Panc1 (cell line): ENCODE measurements at regions not wholly inside any gene's neighbourhood (a gene's known extent, or its start where the extent isn't known, plus 50 kb on each side); places are given as distances from the start of the nearest gene placed in this dataset.

Source experiments
- ATAC-seq: fragments of 200-7000 bp; cut with Tn5 transposase; 2 replicates; pipeline ENCODE4 v1.9.1; 2020; ENCODE audit warnings: mild to moderate bottlenecking, moderate library complexity
- BruUV-seq: library from RNA; stranded (reverse); fragments of 400-500 nt; replicated peaks from 2 replicates; lab custom pipeline; 2021; lab: Mats Ljungman, UMichigan
- CTCF ChIA-PET: fragments of 300-600 bp; sonication (Branson Sonifier 250); formaldehyde crosslinking; loops from one replicate; lab custom pipeline; 2022; ENCODE audit warnings: antibody characterized with exemption; lab: Charles Lee
- POLR2A ChIA-PET: fragments of 300-600 bp; sonication (Branson Sonifier 250); formaldehyde crosslinking; loops from one replicate; lab custom pipeline; 2022; ENCODE audit warnings: antibody characterized with exemption; lab: Charles Lee
- DNase-seq: peaks from one replicate; pipeline ENCODE4 v3.0.0-alpha.2; 2010; ENCODE audit warnings: low read depth, low spot score
- H3K27ac ChIP-seq: 2 replicates; pipeline ENCODE4 v1.5.1; 2011; ENCODE audit warnings: mild to moderate bottlenecking, low read length, inconsistent platforms
- H3K27me3 ChIP-seq: fragments of 200-500 bp; sonication (Bioruptor generic); 2 replicates; pipeline ENCODE4 v1.6.0; 2014; ENCODE audit warnings: low read length, inconsistent platforms; ENCODE audit not compliant: control insufficient read depth, insufficient read depth
- H3K36me3 ChIP-seq: fragments of 200-500 bp; sonication (Bioruptor generic); 2 replicates; pipeline ENCODE4 v1.5.1; 2014; ENCODE audit warnings: inconsistent platforms, mild to moderate bottlenecking, low read length, moderate library complexity; ENCODE audit not compliant: control insufficient read depth, insufficient read depth
- H3K4me1 ChIP-seq: 2 replicates; pipeline ENCODE4 v1.5.1; 2011; ENCODE audit warnings: inconsistent platforms, mild to moderate bottlenecking, low read length, moderate library complexity; ENCODE audit not compliant: control insufficient read depth, insufficient read depth
- H3K4me3 ChIP-seq, 2 experiments: 2 replicates each; pipeline ENCODE4 v1.5.1; 2011 to 2012; ENCODE audit warnings: low read depth in 2 of 2, low read length in 2 of 2, mild to moderate bottlenecking in 2 of 2, inconsistent platforms in 1 of 2, moderate library complexity in 1 of 2
- H3K9me3 ChIP-seq: fragments of 200-500 bp; sonication (Bioruptor generic); 2 replicates; pipeline ENCODE4 v1.5.1; 2014; ENCODE audit warnings: low read depth, mild to moderate bottlenecking, inconsistent platforms, low read length, moderate library complexity; ENCODE audit not compliant: control insufficient read depth, insufficient read depth
- POLR2AphosphoS5 ChIP-seq: IDR thresholded peaks from 2 replicates; pipeline ENCODE4 v1.6.1; 2012; ENCODE audit warnings: mild to moderate bottlenecking, low read depth, low read length, moderate library complexity
- SIN3A ChIP-seq: IDR thresholded peaks from 2 replicates; pipeline ENCODE4 v1.6.1; 2012; ENCODE audit warnings: low read depth, mild to moderate bottlenecking, low read length, moderate library complexity, borderline replicate concordance; ENCODE audit not compliant: insufficient read depth
- TCF7L2 ChIP-seq: IDR thresholded peaks from 2 replicates; pipeline ENCODE4 v1.6.1; 2011; ENCODE audit warnings: mild to moderate bottlenecking, low read depth, low read length, inconsistent platforms
- in situ Hi-C: cut with HindIII; loops from 2 replicates; pipeline ENCODE4 v1.10.0; 2016; ENCODE audit warnings: low sequenced_read_pairs, low pct_unique_long_range_greater_than_20kb
- intact Hi-C: fragments of 100-400 bp; cut with micrococcal nuclease; formaldehyde crosslinking; loops from one replicate; pipeline ENCODE4 v1.10.0; 2022; ENCODE audit not compliant: unreplicated experiment
- TF ChIP-seq, protein P1 (sequence below): fragments of 450-650 bp; IDR thresholded peaks from 2 replicates; pipeline ENCODE4 v1.5.1; 2017; ENCODE audit warnings: mild to moderate bottlenecking
- TF ChIP-seq, protein P2 (sequence below), 2 experiments: IDR thresholded peaks; 2 replicates each; pipeline ENCODE4 v1.6.1; 2011 to 2012; ENCODE audit warnings: low read depth in 2 of 2, control low read depth in 1 of 2, low read length in 1 of 2, mild to moderate bottlenecking in 1 of 2, moderate library complexity in 1 of 2; ENCODE audit not compliant: insufficient read depth in 1 of 2

DNA sequence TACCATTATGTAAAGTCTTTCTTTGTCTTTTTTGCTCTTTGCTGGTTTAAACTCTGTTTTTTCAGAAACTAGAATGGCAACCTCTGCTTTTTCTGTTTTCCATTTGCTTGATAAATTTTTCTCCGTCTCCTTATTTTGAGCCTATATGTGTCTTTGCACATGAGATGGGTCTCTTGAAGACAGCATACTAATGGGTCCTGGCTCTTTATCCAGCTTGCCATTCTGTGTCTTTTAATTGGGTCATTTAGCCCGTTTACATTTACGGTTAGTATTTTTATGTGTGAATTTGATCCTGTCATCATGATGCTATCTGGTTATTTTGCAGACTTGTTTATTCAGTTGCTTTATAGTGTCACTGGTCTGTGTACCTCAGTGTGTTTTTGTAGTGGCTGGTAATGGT is 207.9 kb upstream of the TMEM260 start:
- CTCF ChIA-PET: no interaction called here
- H3K27me3 ChIP-seq: no peaks in the 10 kb centered on the region
- ATAC-seq: no peak
- BruUV-seq: no TSS peak
- POLR2A ChIA-PET: no interaction called here
- in situ Hi-C loops (no loop called here), intact Hi-C loops (no loop called here)
- no peak for DNase-seq
- H3K4me1 ChIP-seq: no peaks in the 10 kb centered on the region
- no peak overlapping the region for H3K27ac ChIP-seq
- no peak overlapping the region for H3K4me3 ChIP-seq
- no peaks in the 10 kb centered on the region for H3K36me3 ChIP-seq
- no peaks in the 10 kb centered on the region for H3K9me3 ChIP-seq
- no peak for TF ChIP-seq POLR2AphosphoS5
- TF ChIP-seq, protein P1, sequence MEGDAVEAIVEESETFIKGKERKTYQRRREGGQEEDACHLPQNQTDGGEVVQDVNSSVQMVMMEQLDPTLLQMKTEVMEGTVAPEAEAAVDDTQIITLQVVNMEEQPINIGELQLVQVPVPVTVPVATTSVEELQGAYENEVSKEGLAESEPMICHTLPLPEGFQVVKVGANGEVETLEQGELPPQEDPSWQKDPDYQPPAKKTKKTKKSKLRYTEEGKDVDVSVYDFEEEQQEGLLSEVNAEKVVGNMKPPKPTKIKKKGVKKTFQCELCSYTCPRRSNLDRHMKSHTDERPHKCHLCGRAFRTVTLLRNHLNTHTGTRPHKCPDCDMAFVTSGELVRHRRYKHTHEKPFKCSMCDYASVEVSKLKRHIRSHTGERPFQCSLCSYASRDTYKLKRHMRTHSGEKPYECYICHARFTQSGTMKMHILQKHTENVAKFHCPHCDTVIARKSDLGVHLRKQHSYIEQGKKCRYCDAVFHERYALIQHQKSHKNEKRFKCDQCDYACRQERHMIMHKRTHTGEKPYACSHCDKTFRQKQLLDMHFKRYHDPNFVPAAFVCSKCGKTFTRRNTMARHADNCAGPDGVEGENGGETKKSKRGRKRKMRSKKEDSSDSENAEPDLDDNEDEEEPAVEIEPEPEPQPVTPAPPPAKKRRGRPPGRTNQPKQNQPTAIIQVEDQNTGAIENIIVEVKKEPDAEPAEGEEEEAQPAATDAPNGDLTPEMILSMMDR: no peak
- no peak for TF ChIP-seq SIN3A
- TF ChIP-seq, protein P2, sequence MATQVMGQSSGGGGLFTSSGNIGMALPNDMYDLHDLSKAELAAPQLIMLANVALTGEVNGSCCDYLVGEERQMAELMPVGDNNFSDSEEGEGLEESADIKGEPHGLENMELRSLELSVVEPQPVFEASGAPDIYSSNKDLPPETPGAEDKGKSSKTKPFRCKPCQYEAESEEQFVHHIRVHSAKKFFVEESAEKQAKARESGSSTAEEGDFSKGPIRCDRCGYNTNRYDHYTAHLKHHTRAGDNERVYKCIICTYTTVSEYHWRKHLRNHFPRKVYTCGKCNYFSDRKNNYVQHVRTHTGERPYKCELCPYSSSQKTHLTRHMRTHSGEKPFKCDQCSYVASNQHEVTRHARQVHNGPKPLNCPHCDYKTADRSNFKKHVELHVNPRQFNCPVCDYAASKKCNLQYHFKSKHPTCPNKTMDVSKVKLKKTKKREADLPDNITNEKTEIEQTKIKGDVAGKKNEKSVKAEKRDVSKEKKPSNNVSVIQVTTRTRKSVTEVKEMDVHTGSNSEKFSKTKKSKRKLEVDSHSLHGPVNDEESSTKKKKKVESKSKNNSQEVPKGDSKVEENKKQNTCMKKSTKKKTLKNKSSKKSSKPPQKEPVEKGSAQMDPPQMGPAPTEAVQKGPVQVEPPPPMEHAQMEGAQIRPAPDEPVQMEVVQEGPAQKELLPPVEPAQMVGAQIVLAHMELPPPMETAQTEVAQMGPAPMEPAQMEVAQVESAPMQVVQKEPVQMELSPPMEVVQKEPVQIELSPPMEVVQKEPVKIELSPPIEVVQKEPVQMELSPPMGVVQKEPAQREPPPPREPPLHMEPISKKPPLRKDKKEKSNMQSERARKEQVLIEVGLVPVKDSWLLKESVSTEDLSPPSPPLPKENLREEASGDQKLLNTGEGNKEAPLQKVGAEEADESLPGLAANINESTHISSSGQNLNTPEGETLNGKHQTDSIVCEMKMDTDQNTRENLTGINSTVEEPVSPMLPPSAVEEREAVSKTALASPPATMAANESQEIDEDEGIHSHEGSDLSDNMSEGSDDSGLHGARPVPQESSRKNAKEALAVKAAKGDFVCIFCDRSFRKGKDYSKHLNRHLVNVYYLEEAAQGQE (IDR thresholded peaks at IDR 0.05; ENCODE audit: insufficient read depth in 1 of 2, low read depth in 2 of 2, low read length in 1 of 2): no peak
- TF ChIP-seq TCF7L2: no peak

DNA sequence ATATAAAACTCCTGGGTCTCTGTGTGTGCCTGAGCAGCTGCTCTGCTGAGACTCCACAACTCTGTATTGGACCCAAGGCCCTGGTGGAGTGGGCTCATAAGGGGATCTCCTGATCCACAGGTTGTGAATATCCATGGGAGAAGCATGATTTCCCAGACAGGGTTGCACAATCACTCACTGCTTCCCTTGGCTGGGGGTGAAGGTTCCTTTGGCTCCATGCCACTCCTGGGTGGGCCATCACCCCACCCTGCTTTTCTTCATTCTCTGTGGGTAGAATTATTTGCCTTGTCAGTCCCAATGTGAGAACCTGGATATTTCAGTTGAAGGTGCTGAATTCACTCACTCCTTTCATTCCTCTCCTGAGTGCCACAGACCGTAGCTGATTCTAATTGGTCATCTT is 205.2 kb upstream of the TMEM260 start:
- ChIA-PET POLR2A (no interaction called here), CTCF (no interaction called here)
- no TSS peak for BruUV-seq
- no peak for TF ChIP-seq TCF7L2
- TF ChIP-seq SIN3A: no peak
- TF ChIP-seq, protein P2 (IDR thresholded peaks at IDR 0.05; ENCODE audit: insufficient read depth in 1 of 2, low read depth in 2 of 2, low read length in 1 of 2): no peak
- no peak for TF ChIP-seq POLR2AphosphoS5
- TF ChIP-seq, protein P1: no peak
- in situ Hi-C loops (no loop called here), intact Hi-C loops (no loop called here)
- Histone ChIP-seq H3K9me3 (no peaks in the 10 kb centered on the region), H3K36me3 (no peaks in the 10 kb centered on the region), H3K4me3 (no peak overlapping the region), H3K27me3 (no peaks in the 10 kb centered on the region), H3K4me1 (no peaks in the 10 kb centered on the region), H3K27ac (no peak overlapping the region)
- ATAC-seq (no peak), DNase-seq (no peak)
